GM21737 (cell line): ENCODE measurements at regions not wholly inside any gene's neighbourhood (a gene's known extent, or its start where the extent isn't known, plus 50 kb on each side); places are given as distances from the start of the nearest gene placed in this dataset.
A peak's percentile ranks its signal among the peaks of the same experiment; 100 is the strongest.

Source experiments
- ATAC-seq: cut with Tn5 transposase; IDR thresholded peaks from one replicate; pipeline ENCODE4 v1.9.1; 2021; ENCODE audit warnings: mild to moderate bottlenecking, moderate library complexity; ENCODE audit not compliant: unreplicated experiment

DNA sequence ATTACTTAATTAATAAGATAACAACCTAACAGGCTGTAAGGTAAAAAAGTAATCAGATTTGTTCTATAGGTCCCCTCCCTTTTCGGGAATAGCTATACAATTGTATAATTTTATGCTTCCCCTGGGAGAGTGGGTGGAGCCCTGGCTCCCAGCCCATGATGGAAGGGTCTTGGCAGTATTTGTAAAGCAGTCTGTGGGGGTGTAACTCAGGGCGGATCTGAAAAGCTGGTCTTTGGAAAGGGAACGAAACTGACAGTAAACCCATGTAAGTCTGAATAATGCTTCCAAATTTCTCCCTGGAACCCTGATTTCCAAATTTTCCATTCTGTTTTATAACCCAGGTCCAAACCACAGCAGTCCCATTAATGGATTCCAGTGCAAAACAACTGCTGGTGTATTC lies 110.4 kb downstream of the DAD1 start:
- no peak for ATAC-seq

DNA sequence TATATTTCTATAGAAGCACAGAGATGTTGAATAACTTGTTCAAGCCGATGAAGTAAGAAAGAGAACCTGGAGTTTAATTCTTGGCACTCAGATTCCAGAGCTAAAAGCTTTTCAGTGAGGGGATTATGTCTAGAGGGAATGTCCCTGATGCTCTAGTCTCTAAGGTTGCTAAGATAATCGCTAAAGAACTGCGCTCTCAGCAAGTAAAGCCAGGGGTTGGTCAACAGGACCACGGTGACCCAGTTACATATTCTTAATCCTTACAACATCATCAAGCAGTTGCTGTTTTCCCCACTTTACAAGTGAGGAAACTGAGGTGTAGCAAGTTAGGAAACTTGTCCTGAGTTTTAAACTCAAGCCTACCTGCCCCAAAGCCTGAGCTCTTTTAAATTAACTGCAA lies 110.8 kb downstream of the DAD1 start:
- ATAC-seq, result no peak

DNA sequence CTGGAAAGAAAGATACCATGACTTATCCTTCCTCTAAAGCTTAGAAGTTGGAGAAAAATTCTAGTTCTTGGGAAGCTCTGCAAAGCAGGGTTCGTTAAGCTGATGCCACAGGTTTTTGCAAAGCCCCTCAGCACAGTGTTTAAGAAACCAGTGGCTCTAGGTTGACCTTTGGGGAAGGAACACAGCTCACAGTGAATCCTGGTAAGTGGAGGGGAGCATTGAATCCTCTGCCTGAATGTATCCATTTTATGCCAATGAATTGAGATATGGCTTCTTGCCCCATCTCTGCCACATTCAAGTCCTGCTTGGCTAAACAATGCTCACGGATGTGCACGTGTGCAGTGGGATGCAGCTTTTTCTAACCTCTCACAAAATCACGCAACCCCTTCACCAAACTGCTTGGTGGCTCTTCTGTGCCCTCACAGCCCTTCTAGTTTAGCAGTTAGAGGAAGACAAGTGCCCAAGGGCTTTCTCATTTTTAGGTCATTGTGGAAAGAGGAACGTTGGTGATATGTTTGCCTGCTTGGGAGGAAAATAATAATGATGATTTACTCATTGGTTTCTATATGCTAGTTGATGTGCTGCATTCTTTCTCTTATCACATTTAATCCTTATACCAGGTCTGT lies 111.3 kb downstream of the DAD1 start:
- ATAC-seq, result no peak

DNA sequence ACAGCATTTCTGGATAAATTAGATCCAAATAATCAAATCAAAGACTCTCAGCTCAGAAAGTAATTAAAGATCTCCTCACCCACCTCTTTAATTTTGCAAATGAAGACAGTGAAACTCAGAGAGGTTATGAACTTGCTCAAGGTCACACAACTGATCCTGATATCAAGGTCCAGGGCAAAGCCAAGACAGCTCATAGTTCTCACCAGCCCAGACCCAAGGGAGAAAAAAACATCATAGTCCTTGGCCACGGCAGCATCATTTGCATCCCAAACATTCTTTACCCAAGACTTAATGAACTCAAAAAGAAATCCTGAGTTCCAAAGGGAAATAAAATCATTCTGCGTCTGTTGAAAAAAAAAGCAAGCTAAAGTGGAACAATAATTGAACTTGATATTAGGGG lies 112.1 kb downstream of the DAD1 start:
- ATAC-seq, result no peak

DNA sequence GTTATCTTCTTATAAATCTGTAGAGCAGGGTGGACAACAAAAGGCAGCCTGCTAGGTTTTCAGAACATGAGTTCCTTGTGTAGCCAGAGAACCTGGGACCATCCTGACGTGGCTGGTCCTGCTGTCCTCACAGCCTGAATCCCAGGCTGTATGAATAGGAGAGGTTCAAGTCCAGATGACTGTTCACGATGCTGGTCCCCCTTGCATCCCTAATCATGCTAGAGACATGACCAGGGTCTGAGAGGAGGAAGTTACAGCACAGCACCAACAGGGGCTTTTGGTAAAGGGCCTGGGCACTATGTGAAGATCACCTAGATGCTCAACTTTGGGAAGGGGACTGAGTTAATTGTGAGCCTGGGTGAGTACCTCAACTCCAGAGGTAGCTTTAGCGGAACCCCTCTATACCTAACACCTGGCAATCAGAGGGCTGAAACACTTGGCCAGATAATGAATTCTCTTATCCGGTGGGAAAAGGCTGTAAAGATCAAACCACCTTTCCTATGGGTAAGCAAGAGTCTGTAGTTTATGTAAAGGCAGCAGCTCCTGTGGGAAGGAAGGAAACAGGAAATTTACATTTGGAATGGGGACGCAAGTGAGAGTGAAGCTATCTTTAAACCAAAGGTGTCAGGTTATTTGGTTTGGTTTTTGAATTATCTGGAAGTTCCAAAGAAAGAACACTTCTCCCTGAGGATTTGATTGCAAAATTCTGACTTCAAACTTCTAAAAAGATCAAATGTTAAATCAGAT lies 112.8 kb downstream of the DAD1 start:
- no peak for ATAC-seq

DNA sequence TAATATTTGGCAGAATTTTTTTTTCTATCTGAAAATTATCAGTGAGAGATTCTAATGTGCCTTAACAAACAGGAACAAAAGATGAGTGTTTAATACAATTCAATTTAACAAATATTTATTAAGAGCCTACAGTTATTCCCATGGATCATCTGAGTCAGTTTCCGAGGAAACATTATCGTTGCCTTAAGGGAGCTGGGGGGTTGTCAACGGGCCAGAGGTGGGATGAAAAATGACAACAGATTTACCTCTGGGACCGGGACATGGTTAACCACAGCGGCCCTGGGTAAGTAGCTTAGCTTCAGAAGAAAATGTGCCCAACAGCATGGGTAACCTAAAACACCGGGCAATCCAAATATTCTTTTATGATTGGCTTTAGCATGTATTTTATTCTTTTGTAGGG lies 113.6 kb downstream of the DAD1 start:
- no peak for ATAC-seq

DNA sequence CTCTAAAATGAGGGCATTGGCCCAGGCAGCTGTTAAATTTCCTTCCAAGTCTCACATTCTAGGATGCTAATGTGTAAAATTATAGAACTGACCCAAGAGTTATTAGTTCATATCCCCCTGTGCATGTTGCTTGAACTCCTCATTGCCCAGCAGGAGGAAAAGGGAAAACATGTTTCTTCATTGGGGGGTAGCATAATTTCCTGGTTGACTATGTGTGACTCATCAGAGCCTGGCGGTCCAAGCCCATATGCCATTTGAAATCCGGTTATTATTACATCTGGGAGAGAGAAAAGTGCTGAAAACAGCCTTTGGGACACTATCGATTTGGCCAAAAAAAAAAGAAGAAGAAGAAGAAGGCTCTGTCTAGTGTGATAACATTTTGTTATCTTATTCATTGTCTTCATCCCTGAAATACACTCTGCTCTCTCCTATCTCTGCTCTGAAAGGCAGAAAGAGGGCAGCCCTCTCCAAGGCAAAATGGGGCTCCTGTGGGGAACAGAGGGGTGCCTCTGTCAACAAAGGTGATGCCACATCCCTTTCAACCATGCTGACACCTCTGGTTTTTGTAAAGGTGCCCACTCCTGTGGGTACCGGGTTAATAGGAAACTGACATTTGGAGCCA lies 114.2 kb downstream of the DAD1 start:
- ATAC-seq, result no peak

DNA sequence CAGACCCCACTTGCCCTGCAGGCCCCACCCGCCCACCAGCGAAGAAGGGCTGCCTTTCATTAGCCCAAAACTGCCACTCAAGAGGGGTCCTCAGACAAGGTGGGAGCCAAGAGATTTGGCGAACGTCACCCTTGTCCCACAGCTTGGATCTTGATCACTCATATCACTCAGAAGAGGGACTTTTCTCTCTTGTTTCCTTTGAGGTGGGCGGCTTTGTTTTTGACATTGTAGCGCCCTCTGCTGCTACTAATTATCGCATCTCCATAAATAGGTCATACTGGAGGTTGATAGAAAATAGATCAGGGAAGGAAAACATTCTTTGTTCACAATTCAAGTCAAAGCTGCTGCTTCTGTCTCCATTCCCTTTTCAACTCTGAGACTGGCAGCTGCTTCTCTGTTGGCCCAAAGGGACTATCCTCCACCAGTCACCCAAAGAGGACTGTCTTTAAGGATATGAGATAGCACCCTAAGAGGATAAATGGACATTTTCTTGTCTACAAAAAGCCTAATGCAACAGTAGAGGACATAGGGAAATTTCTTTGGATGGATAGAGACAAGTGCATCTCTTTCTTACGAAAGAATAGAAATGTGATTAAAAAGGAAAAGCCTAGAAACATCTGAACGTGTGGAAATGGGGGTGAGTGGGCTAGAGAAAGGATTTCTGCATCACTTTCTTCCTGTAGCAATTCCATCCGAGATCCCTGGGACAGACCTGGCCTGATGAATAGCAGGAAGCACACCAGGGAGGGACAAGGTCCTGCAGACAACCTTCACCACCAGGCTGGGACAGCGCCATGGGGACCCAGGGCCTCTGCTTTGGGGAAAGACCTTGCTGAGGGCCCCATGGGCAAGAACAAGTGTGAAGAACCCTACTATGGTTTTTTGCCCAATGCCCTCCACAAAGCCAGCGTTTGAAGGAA lies 115.8 kb downstream of the DAD1 start:
- no peak for ATAC-seq

DNA sequence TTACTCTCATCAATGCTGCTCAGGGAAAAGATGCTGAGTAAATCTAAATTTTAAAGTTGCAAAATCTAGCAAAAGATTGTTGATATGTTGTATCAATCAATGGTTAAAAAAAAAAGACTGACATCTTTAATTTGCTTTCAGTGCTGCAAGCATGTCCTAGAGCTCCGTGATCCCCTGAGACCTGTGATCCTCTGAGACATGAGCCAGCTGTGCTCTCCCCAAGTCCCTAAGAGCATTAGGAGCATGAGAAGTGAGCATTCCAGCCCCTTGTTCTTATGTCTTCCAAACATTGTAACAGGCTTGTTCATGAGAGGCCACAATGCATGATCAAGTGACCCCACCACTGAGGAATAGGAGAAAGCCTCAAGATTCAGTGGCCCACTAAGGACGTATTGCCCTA lies 116.6 kb downstream of the DAD1 start:
- ATAC-seq, result no peak

DNA sequence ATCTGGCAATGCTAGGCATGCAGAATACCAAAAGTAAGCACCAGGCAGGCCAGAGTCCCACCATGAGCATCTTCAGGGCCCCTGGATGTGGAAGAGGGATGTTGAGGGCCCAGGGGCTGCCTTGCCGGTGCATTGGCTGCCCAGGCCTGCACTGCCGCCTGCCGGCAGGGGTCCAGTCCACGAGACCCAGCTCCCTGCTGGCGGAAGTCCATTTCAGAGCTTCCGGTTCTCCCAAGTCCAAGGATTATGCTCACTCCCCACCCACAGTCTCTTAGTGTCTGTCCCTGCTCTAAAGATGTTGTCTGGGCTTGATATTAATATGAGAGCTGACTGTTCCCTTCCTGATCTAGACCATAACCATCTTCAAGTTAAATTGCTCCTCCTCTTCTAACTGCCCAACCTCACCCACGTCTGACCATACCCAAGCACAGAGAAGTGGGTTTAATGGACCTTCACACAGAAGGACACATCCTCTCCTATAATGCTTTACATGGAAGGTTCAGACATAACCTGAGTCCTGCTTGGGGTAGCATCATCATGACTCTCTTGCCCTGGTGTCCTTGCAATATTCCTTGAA lies 117.4 kb downstream of the DAD1 start:
- no peak for ATAC-seq

DNA sequence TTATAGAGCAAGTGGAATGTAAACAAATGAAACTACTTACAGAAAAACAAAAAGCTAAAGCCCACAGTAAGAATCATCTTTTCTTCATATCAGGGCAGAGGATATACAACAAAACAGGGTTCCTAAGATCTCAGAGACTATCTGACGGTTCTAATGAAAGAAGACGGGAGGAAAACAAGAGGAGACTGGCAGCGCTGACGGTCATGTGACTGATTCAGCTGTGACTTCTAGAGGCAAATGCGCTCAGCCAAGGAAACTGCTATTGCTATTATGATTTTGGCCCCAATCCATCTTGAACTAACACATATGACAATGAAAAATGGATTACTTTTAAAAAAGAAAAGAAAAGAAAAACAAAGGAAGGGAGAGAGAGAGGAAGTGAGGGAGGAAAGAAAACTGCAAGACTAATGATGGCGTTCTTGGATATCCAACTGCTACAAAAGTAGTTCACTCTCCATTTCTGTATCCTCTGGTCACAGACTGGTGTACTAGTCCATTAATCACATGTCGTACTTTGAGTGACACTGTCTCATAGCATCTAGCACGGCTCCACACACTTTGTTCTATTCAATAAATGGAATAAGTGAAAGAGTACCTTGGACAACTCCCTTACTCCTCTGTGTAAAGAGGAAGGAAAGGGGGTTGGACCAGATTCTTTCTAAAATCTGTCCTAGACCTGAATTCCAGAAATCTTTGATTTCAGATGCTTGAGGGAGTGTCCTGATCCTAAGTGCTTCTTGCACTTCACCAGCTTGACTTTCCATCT lies 119.3 kb downstream of the DAD1 start:
- ATAC-seq, result no peak

DNA sequence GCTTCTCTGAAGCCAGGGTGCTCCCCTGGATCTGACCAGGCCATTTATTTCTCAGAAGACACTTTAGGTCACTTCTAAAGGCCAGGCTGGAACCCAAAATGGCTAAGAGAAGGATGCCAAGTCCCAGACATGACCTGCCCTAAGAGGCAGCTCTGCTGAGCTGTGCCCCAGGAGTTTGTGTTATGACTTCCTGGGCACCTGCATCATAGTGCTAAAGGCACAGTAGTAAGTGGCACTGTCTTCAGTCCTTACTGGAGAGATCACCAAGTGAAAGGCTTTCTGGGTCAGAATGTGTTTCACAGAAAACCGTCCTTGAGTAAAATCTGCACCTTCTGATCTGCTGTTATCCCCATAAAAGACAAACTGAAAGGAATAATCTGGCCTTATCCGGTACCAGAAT lies 120.2 kb downstream of the DAD1 start:
- no peak for ATAC-seq

DNA sequence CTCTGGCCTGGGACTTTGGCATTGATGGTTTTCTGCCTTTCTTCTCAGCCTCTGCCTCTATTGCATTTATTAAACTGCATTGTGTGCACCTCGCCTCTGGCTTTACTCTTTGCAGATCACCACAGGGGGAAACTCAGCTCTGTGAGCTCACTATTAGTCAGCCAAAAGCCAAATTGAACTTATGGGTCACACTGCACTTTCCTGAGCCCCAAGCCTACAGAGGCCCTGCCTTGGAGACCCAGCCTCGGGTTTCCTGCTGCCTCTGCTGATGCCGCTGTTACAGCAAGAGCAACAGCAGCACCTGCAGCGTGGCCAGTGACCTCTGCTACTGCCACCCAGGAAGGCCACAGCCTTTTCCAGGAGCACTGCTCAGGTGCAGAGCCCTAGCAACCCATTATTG lies 122.5 kb downstream of the DAD1 start:
- peak; percentile 34 for ATAC-seq

DNA sequence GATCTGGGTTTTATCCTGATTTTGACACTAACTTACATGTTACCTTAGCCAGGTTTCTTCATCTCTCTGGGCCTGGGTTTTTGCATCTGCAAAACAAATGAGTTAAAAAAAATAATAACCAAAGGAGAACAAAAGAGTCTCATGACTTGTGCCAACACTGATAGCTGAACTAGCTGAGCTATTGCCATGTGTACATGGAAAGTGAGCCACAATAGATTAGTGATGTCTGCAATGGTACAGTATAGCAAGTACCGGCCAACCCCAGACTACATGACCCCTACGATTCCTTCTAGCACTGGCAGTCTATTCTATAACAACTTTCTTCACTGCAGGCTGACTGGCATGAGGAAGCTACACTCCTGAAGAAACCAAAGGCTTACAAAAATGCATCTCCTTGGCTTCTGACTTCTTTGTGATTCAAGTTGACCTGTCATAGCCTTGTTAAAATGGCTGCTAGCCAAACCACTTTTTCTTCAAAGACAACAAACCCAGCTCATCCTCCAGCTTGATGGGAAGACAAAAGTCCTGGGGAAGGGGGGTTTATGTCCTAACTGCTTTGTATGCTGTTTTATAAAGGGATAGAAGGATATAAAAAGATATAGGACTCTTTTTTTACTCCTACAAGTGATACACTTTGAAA lies 123.7 kb downstream of the DAD1 start:
- ATAC-seq, result no peak

DNA sequence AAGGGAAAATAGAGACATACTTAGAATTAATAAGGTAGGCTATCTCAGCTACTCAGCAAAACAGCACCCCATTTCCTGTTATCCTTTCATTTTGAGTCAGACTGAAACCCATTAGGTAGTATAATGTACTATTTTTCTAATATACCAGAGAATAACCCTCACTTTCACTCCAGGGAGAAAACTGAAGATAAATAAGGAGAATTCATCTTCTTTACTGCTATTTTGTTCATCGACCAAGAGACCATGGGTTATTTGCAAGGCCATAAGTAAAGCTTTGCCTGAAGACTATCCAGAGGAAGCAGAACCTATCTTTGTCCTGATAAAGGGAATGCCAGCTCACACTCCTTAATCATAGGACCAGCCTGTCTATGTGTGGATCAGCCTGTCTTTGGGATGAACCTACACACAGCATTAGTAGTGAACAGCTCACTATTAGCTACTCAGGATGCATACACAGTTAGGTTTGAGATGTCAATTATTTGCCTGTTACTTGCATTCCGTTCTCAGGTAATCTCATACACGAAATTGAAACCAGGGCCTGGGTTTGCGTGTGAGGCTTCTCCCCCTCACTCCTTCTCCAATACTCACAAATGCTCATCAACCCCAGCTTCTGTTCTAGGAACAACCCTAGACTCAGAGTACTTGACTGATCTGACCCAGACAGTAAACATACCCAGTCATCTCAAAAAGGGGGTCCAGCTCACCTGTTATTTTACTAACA lies 124.4 kb downstream of the DAD1 start:
- ATAC-seq, result peak; percentile 62

DNA sequence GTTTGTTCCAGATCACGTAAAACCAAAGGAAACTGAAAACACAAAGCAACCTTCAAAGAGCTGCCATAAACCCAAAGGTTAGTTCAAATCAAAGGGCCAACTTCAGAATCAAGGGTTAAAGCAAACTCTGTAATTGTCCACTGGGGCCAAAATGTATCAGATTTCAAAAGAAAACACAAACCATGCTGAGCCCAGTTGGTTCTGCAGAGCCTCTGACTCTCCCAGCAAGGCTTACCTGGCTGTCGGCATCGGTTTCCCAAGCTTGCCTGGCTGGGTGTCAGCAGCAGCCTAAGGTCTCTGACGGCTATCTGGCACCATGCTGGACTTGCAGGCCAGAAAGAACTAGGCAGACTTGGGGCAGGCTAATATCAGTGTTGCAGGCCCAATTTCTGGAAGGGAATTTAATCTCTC lies 125.3 kb downstream of the DAD1 start:
- ATAC-seq, result no peak

DNA sequence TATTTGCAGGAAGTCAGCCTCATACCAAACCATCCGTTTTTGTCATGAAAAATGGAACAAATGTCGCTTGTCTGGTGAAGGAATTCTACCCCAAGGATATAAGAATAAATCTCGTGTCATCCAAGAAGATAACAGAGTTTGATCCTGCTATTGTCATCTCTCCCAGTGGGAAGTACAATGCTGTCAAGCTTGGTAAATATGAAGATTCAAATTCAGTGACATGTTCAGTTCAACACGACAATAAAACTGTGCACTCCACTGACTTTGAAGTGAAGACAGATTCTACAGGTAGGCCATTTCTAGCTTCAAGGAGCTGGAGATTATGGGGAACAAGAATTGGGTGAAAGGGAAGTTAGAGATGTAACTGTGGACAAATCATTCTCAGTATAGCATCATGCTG lies 126.1 kb downstream of the DAD1 start:
- ATAC-seq, result no peak

DNA sequence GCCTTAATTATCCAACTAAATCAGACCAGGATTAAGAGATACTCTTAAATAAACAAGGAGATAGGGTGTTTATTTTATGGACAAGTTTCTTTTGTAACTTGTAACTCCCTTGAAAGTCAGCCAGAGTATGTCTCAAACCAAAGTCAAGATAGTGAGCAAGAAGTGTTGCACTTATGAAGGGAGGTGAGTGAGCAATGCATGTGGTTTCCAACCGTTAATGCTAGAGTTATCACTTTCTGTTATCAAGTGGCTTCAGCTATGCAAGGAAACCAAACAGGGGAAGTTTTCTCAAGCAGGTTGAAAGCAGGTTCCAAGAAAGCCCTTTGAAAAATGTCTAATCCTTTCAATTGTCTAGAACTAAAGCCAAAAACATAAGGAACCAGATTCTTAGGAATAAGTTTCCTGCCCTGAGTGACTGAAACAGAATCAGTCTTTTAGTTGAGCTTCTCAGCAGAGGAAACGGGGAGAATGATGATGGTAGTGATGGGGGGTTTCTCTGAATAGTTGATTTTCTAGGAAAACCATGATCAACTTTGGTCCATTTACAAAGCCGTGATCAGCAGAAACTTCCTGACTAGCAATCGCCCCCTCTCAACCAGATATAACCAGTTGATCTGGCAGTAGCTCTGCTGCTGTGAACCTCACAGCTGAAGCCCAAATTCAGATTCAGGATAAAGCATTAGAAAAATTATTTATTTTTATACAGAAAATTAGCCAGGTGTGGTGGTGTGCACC lies 128.4 kb downstream of the DAD1 start:
- no peak for ATAC-seq
